ENCODE measurements at regions not wholly inside any gene's neighbourhood (a gene's known extent, or its start where the extent isn't known, plus 50 kb on each side); places are given as distances from the start of the nearest gene placed in this dataset.

DNA sequence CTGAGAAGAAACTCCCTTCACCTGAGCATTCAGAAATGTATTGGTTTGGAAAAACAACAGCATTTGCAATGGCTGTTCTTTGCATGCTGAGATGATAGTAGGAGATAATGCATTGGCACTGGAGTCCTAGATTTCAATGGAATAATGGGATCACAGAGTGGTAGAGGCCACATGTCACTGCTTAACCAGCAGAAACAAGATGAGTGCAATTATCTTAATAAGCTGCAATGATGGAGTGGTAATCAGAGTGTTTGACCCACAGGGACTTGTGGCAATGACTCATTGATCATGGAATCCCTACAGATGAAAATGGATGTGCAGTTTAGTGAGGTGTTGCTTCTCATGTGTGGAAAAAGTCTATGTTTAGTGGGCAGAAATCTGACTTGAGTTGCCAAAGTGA lies 218.8 kb upstream of the ZEB2 start:
- no peak for TF ChIP-seq CTCF (IDR thresholded peaks at IDR 0.05)
- TF ChIP-seq POLR2A (IDR thresholded peaks at IDR 0.05): no peak
